GM12878 (cell line): ENCODE measurements at regions not wholly inside any gene's neighbourhood (a gene's known extent, or its start where the extent isn't known, plus 50 kb on each side); places are given as distances from the start of the nearest gene placed in this dataset.

Source experiments
- ATAC-seq: fragments of 200-7000 bp; cut with Tn5 transposase; 3 replicates; pipeline ENCODE4 v1.9.1; 2020; ENCODE audit warnings: mild to moderate bottlenecking, moderate library complexity
- BruUV-seq: library from RNA; stranded (reverse); fragments of 400-500 nt; replicated peaks from 2 replicates; lab custom pipeline; 2021; lab: Mats Ljungman, UMichigan
- CTCF ChIA-PET: fragments of 300-600 bp; sonication (Branson Sonifier 250); formaldehyde crosslinking; extraction: SDS; loops from one replicate; lab custom pipeline; 2021; ENCODE audit warnings: inconsistent platforms; lab: Yijun Ruan, JAX
- POLR2A ChIA-PET: fragments of 350-600 bp; formaldehyde crosslinking; extraction: SDS; loops from one replicate; lab custom pipeline; 2021; ENCODE audit warnings: inconsistent platforms; lab: Charles Lee
- RAD21 ChIA-PET: fragments of 300-600 bp; sonication (Branson Sonifier 250); formaldehyde crosslinking; loops from one replicate; lab custom pipeline; 2023; ENCODE audit warnings: antibody characterized with exemption; ENCODE audit not compliant: unreplicated experiment; lab: Charles Lee
- SMC1A ChIA-PET: fragments of 300-600 bp; sonication (Branson Sonifier 250); formaldehyde crosslinking; loops from one replicate; lab custom pipeline; 2023; ENCODE audit not compliant: unreplicated experiment, uncharacterized antibody; lab: Charles Lee
- DNase-seq: peaks from one replicate; pipeline ENCODE4 v3.0.0-alpha.2; 2011; ENCODE audit warnings: low read depth, low spot score
- FAIRE-seq: peaks from 3 replicates; lab custom pipeline; 2011; peaks lifted over from hg19 to GRCh38; lab: Jason Lieb, UNC
- H2AFZ ChIP-seq: 2 replicates; pipeline ENCODE4 v1.6.0; 2011; ENCODE audit warnings: low read depth, low read length, control low read depth; ENCODE audit not compliant: control insufficient read depth
- H3K27ac ChIP-seq: 2 replicates; pipeline ENCODE4 v1.5.1; 2011; ENCODE audit warnings: control low read depth; ENCODE audit not compliant: control insufficient read depth, insufficient read depth
- H3K27me3 ChIP-seq, 2 experiments: replicated peaks in 1 of 2; 2 replicates each; pipeline versions ENCODE4 v1.6.0 to v1.6.1; 2011; ENCODE audit warnings: low read length in 1 of 2; ENCODE audit not compliant: control insufficient read depth in 2 of 2, insufficient read depth in 2 of 2
- H3K36me3 ChIP-seq, 2 experiments: 2 replicates each; pipeline ENCODE4 v1.5.1; 2011; ENCODE audit warnings: low read length in 1 of 2; ENCODE audit not compliant: control insufficient read depth in 2 of 2, insufficient read depth in 2 of 2
- H3K4me1 ChIP-seq: 2 replicates; pipeline ENCODE4 v1.6.1; 2011; ENCODE audit warnings: mild to moderate bottlenecking, low read length, moderate library complexity, mixed read lengths; ENCODE audit not compliant: control insufficient read depth, insufficient read depth
- H3K4me2 ChIP-seq: 2 replicates; pipeline ENCODE4 v1.6.0; 2011; ENCODE audit warnings: control low read depth; ENCODE audit not compliant: control insufficient read depth, insufficient read depth
- H3K4me3 ChIP-seq: fragments of 200-600 bp; sonication (generic); 2 replicates; pipeline ENCODE4 v1.5.1; 2016
- H3K79me2 ChIP-seq: 2 replicates; pipeline ENCODE4 v1.6.0; 2011; ENCODE audit warnings: low read length; ENCODE audit not compliant: control insufficient read depth, insufficient read depth
- H3K9ac ChIP-seq: 2 replicates; pipeline ENCODE4 v1.8.0; 2011; ENCODE audit warnings: low read length, control low read depth, mixed read lengths; ENCODE audit not compliant: control insufficient read depth, insufficient read depth
- H3K9me3 ChIP-seq: replicated peaks from 3 replicates; pipeline ENCODE4 v1.5.1; 2011; ENCODE audit warnings: mild to moderate bottlenecking, low read length; ENCODE audit not compliant: control insufficient read depth, insufficient read depth
- H4K20me1 ChIP-seq: 2 replicates; pipeline ENCODE4 v1.6.0; 2011; ENCODE audit not compliant: control insufficient read depth, insufficient read depth
- FOS ChIP-seq: IDR thresholded peaks from 3 replicates; pipeline ENCODE4 v1.6.1; 2011; ENCODE audit warnings: borderline replicate concordance; ENCODE audit not compliant: insufficient read length; ENCODE audit errors: extremely low read depth
- FOXK2 ChIP-seq: fragments of 450-650 bp; IDR thresholded peaks from 2 replicates; pipeline ENCODE4 v1.6.1; 2017; ENCODE audit warnings: mild to moderate bottlenecking, moderate library complexity
- LARP7 ChIP-seq: fragments of 450-650 bp; IDR thresholded peaks from 2 replicates; pipeline ENCODE4 v1.6.1; 2017; ENCODE audit warnings: mild to moderate bottlenecking
- NBN ChIP-seq: fragments of 450-650 bp; IDR thresholded peaks from 2 replicates; pipeline ENCODE4 v1.6.1; 2016
- NR2C2 ChIP-seq: IDR thresholded peaks from 2 replicates; pipeline ENCODE4 v1.6.1; 2011; ENCODE audit warnings: borderline replicate concordance, low read depth; ENCODE audit not compliant: control insufficient read depth, insufficient read length
- NRF1 ChIP-seq: conservative IDR thresholded peaks from 2 replicates; pipeline ENCODE4 v1.6.1; 2011; ENCODE audit warnings: mild to moderate bottlenecking, low read depth, low read length, improper control_type of control experiment
- POLR2A ChIP-seq: IDR thresholded peaks from 2 replicates; pipeline ENCODE4 v1.6.1; 2011; ENCODE audit warnings: low read depth, mild to moderate bottlenecking, low read length
- RB1 ChIP-seq: fragments of 450-650 bp; formaldehyde crosslinking; IDR thresholded peaks from 2 replicates; pipeline ENCODE4 v1.6.1; 2017; ENCODE audit warnings: mild to moderate bottlenecking, borderline replicate concordance
- SIN3A ChIP-seq: IDR thresholded peaks from 2 replicates; pipeline ENCODE4 v1.6.1; 2012; ENCODE audit warnings: low read depth, low read length, improper control_type of control experiment
- SMAD1 ChIP-seq: fragments of 450-650 bp; IDR thresholded peaks from 2 replicates; pipeline ENCODE4 v1.6.1; 2018; ENCODE audit warnings: mild to moderate bottlenecking, low read depth; ENCODE audit not compliant: partially characterized antibody
- TCF3 ChIP-seq: IDR thresholded peaks from 2 replicates; pipeline ENCODE4 v1.6.1; 2012; ENCODE audit warnings: low read depth, mild to moderate bottlenecking, low read length, borderline replicate concordance; ENCODE audit not compliant: insufficient read depth
- WGBS: methylation state at CpG from one replicate; pipeline ENCODE4 v1.1.6; 2016; ENCODE audit warnings: low lambda C conversion rate; ENCODE audit not compliant: insufficient replicate concordance, insufficient coverage; ENCODE audit errors: missing lambda C conversion rate; 5-methylcytosine and 5-hydroxymethylcytosine counted together
- in situ Hi-C: fragments of 300-500 bp; cut with MboI; formaldehyde crosslinking; loops from 9 replicates; pipeline ENCODE4 v1.14.3; 2018; ENCODE audit warnings: mixed read lengths
- intact Hi-C: fragments of 100-400 bp; cut with micrococcal nuclease; formaldehyde crosslinking; loops from one replicate; pipeline ENCODE4 v1.14.2; 2022; ENCODE audit not compliant: unreplicated experiment
- TF ChIP-seq, protein P1 (sequence below): fragments of 450-650 bp; formaldehyde crosslinking; IDR thresholded peaks from 2 replicates; pipeline ENCODE4 v1.4.0; 2020; ENCODE audit warnings: mild to moderate bottlenecking, moderate library complexity

DNA sequence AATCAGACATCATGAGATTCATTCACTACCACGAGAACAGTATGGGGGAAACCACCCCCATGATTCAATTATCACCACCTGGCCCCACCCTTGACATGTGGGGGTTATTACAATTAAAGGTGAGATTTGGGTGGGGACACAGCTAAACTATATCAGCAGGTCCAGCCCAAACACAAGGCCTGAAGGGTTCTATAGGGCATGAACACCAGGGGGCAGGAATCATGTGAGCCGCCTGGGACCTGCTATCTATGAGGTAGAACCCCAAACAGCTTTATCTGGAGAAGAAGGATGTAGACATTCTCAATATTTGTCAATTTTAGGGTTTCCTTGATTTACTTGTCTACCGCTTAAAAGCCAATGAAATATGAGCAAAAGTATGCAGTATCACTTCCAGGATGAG is 294.9 kb upstream of the DEPDC1 start:
- ChIA-PET POLR2A (interaction anchor here (0.8 kb wide), 1 partner anchor 9 kb away, joined by 3 read pairs; no protein-coding TSS in a partner anchor), SMC1A (interaction anchor here (0.9 to 1.1 kb wide), 2 partner anchors 13 to 14 kb away, joined by 3 read pairs; no protein-coding TSS in a partner anchor), CTCF (interaction anchor here (1.0 kb wide), 2 partner anchors 26 to 946 kb away, joined by 3 to 4 read pairs; no protein-coding TSS in a partner anchor), RAD21 (no interaction called here)
- Histone ChIP-seq H3K4me1 (no peaks in the 10 kb centered on the region), H3K9ac (no peak overlapping the region), H3K4me3 (no peak overlapping the region), H3K36me3 (no peaks in the 10 kb centered on the region), H3K9me3 (no peaks in the 10 kb centered on the region), H2AFZ (no peak overlapping the region), H3K27ac (no peak overlapping the region), H4K20me1 (no peaks in the 10 kb centered on the region), H3K27me3 (no peaks in the 10 kb centered on the region), H3K79me2 (no peaks in the 10 kb centered on the region), H3K4me2 (no peak overlapping the region)
- in situ Hi-C loops = no loop called here
- ATAC-seq (no peak), DNase-seq (no peak), FAIRE-seq (no peak)
- BruUV-seq = no TSS peak
- TF ChIP-seq NBN = no peak
- WGBS = 30% methylated on average over 3 of the region's 3 CpGs
- intact Hi-C loops = no loop called here

DNA sequence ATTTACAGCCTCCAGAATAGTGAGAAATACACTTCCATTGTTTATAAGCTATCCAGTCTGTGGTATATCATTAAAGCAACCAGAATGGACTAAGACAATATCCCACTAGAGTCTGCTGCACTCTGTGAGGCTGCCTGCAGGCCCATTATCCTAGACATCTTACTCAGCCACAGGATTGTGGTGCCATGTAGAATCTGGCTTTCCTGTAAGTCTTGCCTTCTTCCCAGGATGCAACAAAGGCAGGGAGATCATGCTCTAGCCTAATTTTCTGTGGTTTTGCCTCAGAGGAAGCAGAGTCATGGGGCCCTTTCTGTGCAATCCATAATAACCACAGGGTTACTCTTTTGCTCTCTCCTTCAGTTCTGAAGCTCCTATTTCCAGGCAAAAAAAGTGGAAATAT is 299.1 kb upstream of the DEPDC1 start:
- no peaks in the 10 kb centered on the region for H3K36me3 ChIP-seq
- H3K4me2 ChIP-seq = no peak overlapping the region
- H3K27me3 ChIP-seq = no peaks in the 10 kb centered on the region
- TF ChIP-seq NRF1 = no peak
- no peak for TF ChIP-seq FOS
- TF ChIP-seq TCF3 = no peak
- TF ChIP-seq SMAD1 = no peak
- no peak for TF ChIP-seq FOXK2
- TF ChIP-seq RB1 = no peak
- TF ChIP-seq SIN3A = no peak
- TF ChIP-seq, protein P1, sequence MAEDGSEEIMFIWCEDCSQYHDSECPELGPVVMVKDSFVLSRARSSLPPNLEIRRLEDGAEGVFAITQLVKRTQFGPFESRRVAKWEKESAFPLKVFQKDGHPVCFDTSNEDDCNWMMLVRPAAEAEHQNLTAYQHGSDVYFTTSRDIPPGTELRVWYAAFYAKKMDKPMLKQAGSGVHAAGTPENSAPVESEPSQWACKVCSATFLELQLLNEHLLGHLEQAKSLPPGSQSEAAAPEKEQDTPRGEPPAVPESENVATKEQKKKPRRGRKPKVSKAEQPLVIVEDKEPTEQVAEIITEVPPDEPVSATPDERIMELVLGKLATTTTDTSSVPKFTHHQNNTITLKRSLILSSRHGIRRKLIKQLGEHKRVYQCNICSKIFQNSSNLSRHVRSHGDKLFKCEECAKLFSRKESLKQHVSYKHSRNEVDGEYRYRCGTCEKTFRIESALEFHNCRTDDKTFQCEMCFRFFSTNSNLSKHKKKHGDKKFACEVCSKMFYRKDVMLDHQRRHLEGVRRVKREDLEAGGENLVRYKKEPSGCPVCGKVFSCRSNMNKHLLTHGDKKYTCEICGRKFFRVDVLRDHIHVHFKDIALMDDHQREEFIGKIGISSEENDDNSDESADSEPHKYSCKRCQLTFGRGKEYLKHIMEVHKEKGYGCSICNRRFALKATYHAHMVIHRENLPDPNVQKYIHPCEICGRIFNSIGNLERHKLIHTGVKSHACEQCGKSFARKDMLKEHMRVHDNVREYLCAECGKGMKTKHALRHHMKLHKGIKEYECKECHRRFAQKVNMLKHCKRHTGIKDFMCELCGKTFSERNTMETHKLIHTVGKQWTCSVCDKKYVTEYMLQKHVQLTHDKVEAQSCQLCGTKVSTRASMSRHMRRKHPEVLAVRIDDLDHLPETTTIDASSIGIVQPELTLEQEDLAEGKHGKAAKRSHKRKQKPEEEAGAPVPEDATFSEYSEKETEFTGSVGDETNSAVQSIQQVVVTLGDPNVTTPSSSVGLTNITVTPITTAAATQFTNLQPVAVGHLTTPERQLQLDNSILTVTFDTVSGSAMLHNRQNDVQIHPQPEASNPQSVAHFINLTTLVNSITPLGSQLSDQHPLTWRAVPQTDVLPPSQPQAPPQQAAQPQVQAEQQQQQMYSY (CRISPR knock-in tag) = no peak
- no peak for TF ChIP-seq LARP7
- no peak for TF ChIP-seq NR2C2
- no peak for TF ChIP-seq POLR2A
- DNase-seq (no peak), ATAC-seq (no peak), FAIRE-seq (no peak)
- ChIA-PET CTCF (interaction anchor here (1.0 kb wide), 1 partner anchor 10 kb away, joined by 3 read pairs; no protein-coding TSS in a partner anchor), POLR2A (no interaction called here), RAD21 (no interaction called here), SMC1A (no interaction called here)
- in situ Hi-C loops (no loop called here), intact Hi-C loops (no loop called here)
- no peaks in the 10 kb centered on the region for H3K79me2 ChIP-seq
- no peak overlapping the region for H2AFZ ChIP-seq
- H3K4me3 ChIP-seq = no peak overlapping the region
- no peak overlapping the region for H3K27ac ChIP-seq
- no peaks in the 10 kb centered on the region for H4K20me1 ChIP-seq
- no peaks in the 10 kb centered on the region for H3K4me1 ChIP-seq
- BruUV-seq = no TSS peak
- no peak overlapping the region for H3K9ac ChIP-seq
- H3K9me3 ChIP-seq = no peaks in the 10 kb centered on the region
